Mucosa of descending colon (tissue), 3 donors: ENCODE measurements at regions not wholly inside any gene's neighbourhood (a gene's known extent, or its start where the extent isn't known, plus 50 kb on each side); places are given as distances from the start of the nearest gene placed in this dataset.

Experiments used
- ATAC-seq: fragments of 200-7000 bp; cut with Tn5 transposase; one replicate; pipeline ENCODE4 v1.9.1; 2020; ENCODE audit warnings: mild to moderate bottlenecking, moderate library complexity
- DNase-seq, 3 donors: peaks; one replicate each; pipeline ENCODE4 v3.0.0-alpha.2; 2020
- H3K36me3 ChIP-seq: fragments of 200-600 bp; one replicate; pipeline ENCODE4 v1.8.0; 2021; ENCODE audit warnings: low read depth, mild to moderate bottlenecking
- H3K4me1 ChIP-seq: fragments of 200-600 bp; one replicate; pipeline ENCODE4 v1.8.0; 2021; ENCODE audit warnings: low read depth, mild to moderate bottlenecking
- H3K4me3 ChIP-seq: fragments of 200-600 bp; one replicate; pipeline ENCODE4 v1.8.0; 2021; ENCODE audit warnings: mild to moderate bottlenecking
- H3K9me3 ChIP-seq: fragments of 200-600 bp; one replicate; pipeline ENCODE4 v1.8.0; 2021; ENCODE audit warnings: mild to moderate bottlenecking
- CTCF ChIP-seq: fragments of 200-600 bp; IDR thresholded peaks from one replicate; pipeline ENCODE4 v1.8.0; 2022; ENCODE audit warnings: antibody characterized with exemption, mild to moderate bottlenecking
- intact Hi-C, 2 donors: fragments of 100-400 bp; cut with DNase I in 1 of 2; cut with micrococcal nuclease in 1 of 2; formaldehyde crosslinking; loops; one replicate each; pipeline versions ENCODE4 v1.11.0 to v1.11.1; 2022; cut with DNase I, micrococcal nuclease
- donor health status: DM: no; HTN: no; CAD: no; lungs with moderate emphysema.
- donor health status: DM: no; HTN: no; CAD: no.
- donor health status: DM: no; HTN: yes; CAD: no.

GRCh38 chr13:33537026-33537425, 251.5 kb upstream of the STARD13 start:
- intact Hi-C loops: no loop called here
- no peaks in the 10 kb centered on the region for H3K36me3 ChIP-seq
- H3K4me1 ChIP-seq: peaks cover 6% of the 10 kb centered on the region
- no peak for DNase-seq
- no peak for TF ChIP-seq CTCF
- ATAC-seq: peak; percentile 67
- no peak overlapping the region for H3K4me3 ChIP-seq
- no peaks in the 10 kb centered on the region for H3K9me3 ChIP-seq

- ATAC-seq (no peak), DNase-seq (no peak)
- H3K4me3 ChIP-seq: no peak overlapping the region
- intact Hi-C loops: no loop called here
- H3K4me1 ChIP-seq: peaks cover 6% of the 10 kb centered on the region
- H3K9me3 ChIP-seq: no peaks in the 10 kb centered on the region
- H3K36me3 ChIP-seq: peaks cover 4% of the 10 kb centered on the region
- no peak for TF ChIP-seq CTCF
Measured at GRCh38 chr13:33537676-33538075, 252.1 kb upstream of the STARD13 start.

- intact Hi-C loops: loop anchor here in 1 of 2 donors (5.0 kb wide), 1 partner anchor 181 kb away; no protein-coding TSS in a partner anchor
- ATAC-seq (no peak), DNase-seq (no peak)
- Histone ChIP-seq H3K9me3 (no peaks in the 10 kb centered on the region), H3K4me3 (no peak overlapping the region), H3K36me3 (peaks cover 4% of the 10 kb centered on the region), H3K4me1 (peaks cover 25% of the 10 kb centered on the region)
- TF ChIP-seq CTCF: no peak
Measured at GRCh38 chr13:33541456-33541855, 255.9 kb upstream of the STARD13 start.

GRCh38 chr13:33541962-33542308, 256.4 kb upstream of the STARD13 start:
- Histone ChIP-seq H3K4me1 (peaks cover 25% of the 10 kb centered on the region), H3K4me3 (peak overlapping the region; percentile 18), H3K9me3 (no peaks in the 10 kb centered on the region), H3K36me3 (peaks cover 4% of the 10 kb centered on the region)
- no peak for DNase-seq
- intact Hi-C loops: loop anchor here in 1 of 2 donors (5.0 kb wide), 1 partner anchor 180 kb away; no protein-coding TSS in a partner anchor
- no peak for TF ChIP-seq CTCF
- ATAC-seq: no peak

GRCh38 chr13:33542309-33543088, 256.9 kb upstream of the STARD13 start:
- intact Hi-C loops: loop anchor here in 1 of 2 donors (5.0 kb wide), 1 partner anchor 180 kb away; no protein-coding TSS in a partner anchor
- peak overlapping the region; percentile 18 for H3K4me3 ChIP-seq
- H3K36me3 ChIP-seq: peaks cover 4% of the 10 kb centered on the region
- peak; percentile 21 for TF ChIP-seq CTCF
- H3K9me3 ChIP-seq: no peaks in the 10 kb centered on the region
- peak; percentile 98 to 99 (median 99) for DNase-seq
- peak; percentile 94 for ATAC-seq
- H3K4me1 ChIP-seq: peaks cover 25% of the 10 kb centered on the region
